ENCODE measurements at regions not wholly inside any gene's neighbourhood (a gene's known extent, or its start where the extent isn't known, plus 50 kb on each side); places are given as distances from the start of the nearest gene placed in this dataset.
"Not testable (repeated sequence)": the region's sequence is repeated elsewhere in the genome, so short reads cannot be mapped to it uniquely, and the experiment has no call there.

- Mint-ChIP-seq H3K4me1 (ENCODE audit: insufficient read depth, unreplicated experiment) (no peaks in the 10 kb centered on the region), H3K4me3 (ENCODE audit: unreplicated experiment) (no peak overlapping the region), H3K27ac (ENCODE audit: low read depth, unreplicated experiment) (no peak overlapping the region), H3K27me3 (ENCODE audit: insufficient read depth, unreplicated experiment) (no peaks in the 10 kb centered on the region), H3K9me3 (ENCODE audit: unreplicated experiment) (no peaks in the 10 kb centered on the region), H3K36me3 (ENCODE audit: insufficient read depth, unreplicated experiment) (no peaks in the 10 kb centered on the region)
- TF ChIP-seq CTCF (IDR thresholded peaks at IDR 0.05; ENCODE audit: unreplicated experiment), result no peak
- intact Hi-C loops (cut with micrococcal nuclease), result no loop called here
- ChIA-PET POLR2A (no interaction called here), CTCF (no interaction called here)
- BruUV-seq (replicated peaks), result no TSS peak
- no peak for DNase-seq (ENCODE audit: unreplicated experiment)
These were observed 1171.8 kb upstream of the B3GALT2 start for GRCh38 chr1:194358208-194358581.

GRCh38 chr1:194357573-194358207, 1171.3 kb upstream of the B3GALT2 start:
- H3K9me3 Mint-ChIP-seq (ENCODE audit: unreplicated experiment); H3K4me1 Mint-ChIP-seq (ENCODE audit: insufficient read depth, unreplicated experiment); H3K36me3 Mint-ChIP-seq (ENCODE audit: insufficient read depth, unreplicated experiment); H3K4me3 Mint-ChIP-seq (ENCODE audit: unreplicated experiment); H3K27me3 Mint-ChIP-seq (ENCODE audit: insufficient read depth, unreplicated experiment); H3K27ac Mint-ChIP-seq (ENCODE audit: low read depth, unreplicated experiment); intact Hi-C loops (cut with micrococcal nuclease); BruUV-seq (replicated peaks); DNase-seq (ENCODE audit: unreplicated experiment); POLR2A ChIA-PET; CTCF ChIA-PET: not testable (repeated sequence)

- Mint-ChIP-seq H3K27me3 (ENCODE audit: insufficient read depth, unreplicated experiment) (no peaks in the 10 kb centered on the region), H3K4me3 (ENCODE audit: unreplicated experiment) (no peak overlapping the region), H3K36me3 (ENCODE audit: insufficient read depth, unreplicated experiment) (no peaks in the 10 kb centered on the region), H3K4me1 (ENCODE audit: insufficient read depth, unreplicated experiment) (no peaks in the 10 kb centered on the region), H3K9me3 (ENCODE audit: unreplicated experiment) (no peaks in the 10 kb centered on the region), H3K27ac (ENCODE audit: low read depth, unreplicated experiment) (no peak overlapping the region)
- no TSS peak for BruUV-seq (replicated peaks)
- intact Hi-C loops (cut with micrococcal nuclease), result no loop called here
- ChIA-PET POLR2A (no interaction called here), CTCF (no interaction called here)
- no peak for DNase-seq (ENCODE audit: unreplicated experiment)
- TF ChIP-seq CTCF (IDR thresholded peaks at IDR 0.05; ENCODE audit: unreplicated experiment), result no peak
These were observed 1169.2 kb upstream of the B3GALT2 start for GRCh38 chr1:194355488-194356106.

GRCh38 chr1:194353121-194353520, 1166.7 kb upstream of the B3GALT2 start:
- ChIA-PET CTCF (no interaction called here), POLR2A (no interaction called here)
- H3K4me1 Mint-ChIP-seq (ENCODE audit: insufficient read depth, unreplicated experiment), result no peaks in the 10 kb centered on the region
- no peaks in the 10 kb centered on the region for H3K36me3 Mint-ChIP-seq (ENCODE audit: insufficient read depth, unreplicated experiment)
- intact Hi-C loops (cut with micrococcal nuclease), result no loop called here
- DNase-seq (ENCODE audit: unreplicated experiment), result no peak
- peaks cover under 1% of the 10 kb centered on the region for H3K9me3 Mint-ChIP-seq (ENCODE audit: unreplicated experiment)
- TF ChIP-seq CTCF (IDR thresholded peaks at IDR 0.05; ENCODE audit: unreplicated experiment), result no peak
- H3K4me3 Mint-ChIP-seq (ENCODE audit: unreplicated experiment), result no peak overlapping the region
- no TSS peak for BruUV-seq (replicated peaks)
- H3K27ac Mint-ChIP-seq (ENCODE audit: low read depth, unreplicated experiment), result no peak overlapping the region
- no peaks in the 10 kb centered on the region for H3K27me3 Mint-ChIP-seq (ENCODE audit: insufficient read depth, unreplicated experiment)

- no peak for DNase-seq (ENCODE audit: unreplicated experiment)
- Mint-ChIP-seq H3K4me1 (ENCODE audit: insufficient read depth, unreplicated experiment) (no peaks in the 10 kb centered on the region), H3K36me3 (ENCODE audit: insufficient read depth, unreplicated experiment) (no peaks in the 10 kb centered on the region), H3K27ac (ENCODE audit: low read depth, unreplicated experiment) (no peak overlapping the region), H3K27me3 (ENCODE audit: insufficient read depth, unreplicated experiment) (no peaks in the 10 kb centered on the region), H3K9me3 (ENCODE audit: unreplicated experiment) (peaks cover 7% of the 10 kb centered on the region), H3K4me3 (ENCODE audit: unreplicated experiment) (no peak overlapping the region)
- no TSS peak for BruUV-seq (replicated peaks)
- intact Hi-C loops (cut with micrococcal nuclease), result no loop called here
- CTCF ChIA-PET, result no interaction called here
- TF ChIP-seq CTCF (IDR thresholded peaks at IDR 0.05; ENCODE audit: unreplicated experiment), result no peak
- POLR2A ChIA-PET, result no interaction called here
These were observed 1160.8 kb upstream of the B3GALT2 start for GRCh38 chr1:194347200-194347599.
